ENCODE measurements at regions not wholly inside any gene's neighbourhood (a gene's known extent, or its start where the extent isn't known, plus 50 kb on each side); places are given as distances from the start of the nearest gene placed in this dataset.

DNA sequence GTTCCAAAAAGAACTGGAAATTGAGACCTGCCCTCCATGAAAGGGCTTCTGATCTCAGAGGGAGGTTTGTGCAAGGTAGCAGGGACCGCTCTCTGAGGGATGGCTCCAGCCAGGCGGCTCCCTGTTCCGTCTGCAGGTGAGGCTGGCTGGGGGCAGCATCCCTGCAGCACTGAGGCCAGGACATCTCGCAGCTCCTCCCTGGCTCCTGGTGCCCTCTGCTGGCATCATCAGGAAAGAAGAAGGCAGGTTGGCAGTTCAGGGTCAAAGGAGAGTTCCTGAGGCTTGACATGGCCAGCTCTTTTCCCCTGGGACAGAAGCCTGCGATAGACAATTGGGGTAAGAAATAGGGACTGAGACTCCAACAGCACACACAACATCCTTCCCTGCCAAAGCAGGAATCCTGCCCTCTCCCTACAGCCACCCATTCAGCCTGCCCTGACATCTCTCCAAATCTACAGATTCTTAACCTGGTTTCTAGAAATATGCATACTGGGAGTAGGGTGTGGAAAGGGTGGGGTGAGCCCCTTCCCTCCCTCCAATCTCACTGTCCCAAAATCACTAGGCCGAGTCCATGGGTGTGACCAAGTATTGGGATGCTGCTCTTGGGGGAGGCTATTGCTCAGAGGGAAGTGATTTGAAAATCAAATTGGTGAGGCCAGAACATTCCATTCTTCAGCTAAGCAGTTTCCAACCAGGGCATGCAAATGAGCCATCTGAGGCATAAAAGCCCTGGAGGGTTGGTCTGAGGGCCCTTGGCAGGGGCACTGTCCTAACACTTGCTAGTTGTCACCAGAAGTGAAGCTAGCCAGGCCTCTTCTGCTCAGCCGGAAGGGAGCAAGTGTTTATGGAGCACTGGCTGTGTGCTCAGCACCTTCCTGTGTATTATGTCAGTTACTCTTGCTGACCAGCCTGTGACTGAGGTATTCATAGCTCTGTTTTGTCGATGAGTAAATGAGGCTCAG lies 185.4 kb downstream of the TFCP2L1 start:
- ChIA-PET RAD21 (ENCODE audit: low non-redundant PET in 1 of 2, low total read pairs in 2 of 2, uncharacterized antibody in 2 of 2, unreplicated experiment in 2 of 2) (interaction anchor here in 1 of 2 experiments (1.2 kb wide), 1 partner anchor 256 kb away, joined by 3 read pairs; no protein-coding TSS in a partner anchor), POLR2A (interaction anchor here (1.6 kb wide), 1 partner anchor 25 kb away, joined by 8 read pairs; no protein-coding TSS in a partner anchor), CTCF (interaction anchor here (0.7 to 2.0 kb wide), 7 partner anchors 13 to 260 kb away, joined by 3 to 27 read pairs (median 4); no protein-coding TSS in a partner anchor)
- no peak overlapping the region for H2AFZ ChIP-seq (ENCODE audit: low read depth, low read length, poor library complexity, severe bottlenecking)
- peak; percentile 18 for DNase-seq (ENCODE audit: low read depth, low spot score)
- peak; percentile 75 for ATAC-seq
- peaks cover 0 to 9% of the 10 kb centered on the region in 2 experiments; a peak in 2 of 4 replicates for H3K4me1 ChIP-seq (ENCODE audit: control insufficient read depth in 1 of 2, insufficient read depth in 2 of 2, low read length in 2 of 2)
- H3K4me2 ChIP-seq (ENCODE audit: low read length), result no peak overlapping the region
- no peaks in the 10 kb centered on the region for H3K9me3 ChIP-seq (ENCODE audit: control insufficient read depth in 1 of 2, insufficient read depth in 1 of 2, low read depth in 1 of 2, low read length in 2 of 2)
- no peak overlapping the region for H3K4me3 ChIP-seq (replicated peaks in 1 of 2; ENCODE audit: low read depth in 1 of 2, low read length in 2 of 2)
- H3K36me3 ChIP-seq (ENCODE audit: control insufficient read depth in 1 of 2, insufficient read depth in 2 of 2, low read length in 2 of 2), result no peaks in the 10 kb centered on the region
- no peaks in the 10 kb centered on the region for H3K79me2 ChIP-seq (ENCODE audit: insufficient read depth, low read length)
- H3K27ac ChIP-seq (ENCODE audit: low read depth, low read length), result no peak overlapping the region
- no TSS peak for BruUV-seq (replicated peaks)
- H4K20me1 ChIP-seq (ENCODE audit: insufficient read depth), result no peaks in the 10 kb centered on the region
- TF ChIP-seq CEBPB (IDR thresholded peaks at IDR 0.05; ENCODE audit: low read depth) (no peak), CTCF (IDR thresholded peaks at IDR 0.05 in 2 of 3, conservative IDR thresholded peaks at IDR 0.05 in 1 of 3; ENCODE audit: borderline replicate concordance in 1 of 3, insufficient read depth in 1 of 3, low read depth in 2 of 3, low read length in 2 of 3) (peak; percentile 57 to 81 (median 59); a peak in 5 of 6 replicates), RAD21 (IDR thresholded peaks at IDR 0.05; ENCODE audit: low read depth) (peak; percentile 54; the same call in 1 of the 2 replicates), POLR2AphosphoS5 (IDR thresholded peaks at IDR 0.05; ENCODE audit: low read depth, low read length) (no peak)
- peaks cover 18% of the 10 kb centered on the region for H3K27me3 ChIP-seq (ENCODE audit: insufficient read depth, low read length)
- intact Hi-C loops (cut with micrococcal nuclease), result no loop called here
- H3K9ac ChIP-seq (ENCODE audit: low read length), result no peak overlapping the region
- no peaks in the 10 kb centered on the region for H3K9me2 ChIP-seq (ENCODE audit: insufficient read depth)
